ENCODE measurements at regions not wholly inside any gene's neighbourhood (a gene's known extent, or its start where the extent isn't known, plus 50 kb on each side); places are given as distances from the start of the nearest gene placed in this dataset.

- Histone ChIP-seq H3K4me2 (ENCODE audit: extremely low read depth, insufficient read depth, low read length) (no peak overlapping the region), H3K9ac (ENCODE audit: insufficient read depth, low read length) (no peak overlapping the region), H3K27me3 (ENCODE audit: control insufficient read depth, insufficient read depth, low read length) (no peaks in the 10 kb centered on the region), H3K9me3 (ENCODE audit: control insufficient read depth, insufficient read depth, low read depth, low read length) (no peaks in the 10 kb centered on the region), H3K4me1 (ENCODE audit: control insufficient read depth, extremely low read depth, insufficient read depth, low read length) (no peaks in the 10 kb centered on the region), H3K4me3 (replicated peaks in 1 of 4; ENCODE audit: control extremely low read depth in 1 of 4, insufficient read depth in 1 of 4, low read depth in 3 of 4, low read length in 4 of 4) (no peak overlapping the region), H3K27ac (ENCODE audit: insufficient read depth, low read length) (no peak overlapping the region), H3K36me3 (ENCODE audit: control insufficient read depth, insufficient read depth, low read length) (no peaks in the 10 kb centered on the region), H3K79me2 (ENCODE audit: control insufficient read depth, insufficient read depth, low read length) (no peaks in the 10 kb centered on the region), H4K20me1 (ENCODE audit: control insufficient read depth, extremely low read depth, insufficient read depth, low read length) (no peaks in the 10 kb centered on the region), H2AFZ (ENCODE audit: low read length) (no peak overlapping the region)
- no peak for DNase-seq (ENCODE audit: low read depth in 2 of 2)
- TF ChIP-seq CTCF (conservative IDR thresholded peaks at IDR 0.05 in 1 of 2, IDR thresholded peaks at IDR 0.05 in 1 of 2; ENCODE audit: low read depth in 1 of 2, low read length in 2 of 2) (no peak), EZH2 (IDR thresholded peaks at IDR 0.05; ENCODE audit: low read length, missing control alignments) (no peak)
Observed at GRCh38 chr1:192088496-192088895, 69.8 kb upstream of the RGS18 start.

GRCh38 chr1:192098001-192098400 lies 60.3 kb upstream of the RGS18 start:
- no peak overlapping the region for H2AFZ ChIP-seq (ENCODE audit: low read length)
- H3K4me3 ChIP-seq (replicated peaks in 1 of 4; ENCODE audit: control extremely low read depth in 1 of 4, insufficient read depth in 1 of 4, low read depth in 3 of 4, low read length in 4 of 4): no peak overlapping the region
- H3K27ac ChIP-seq (ENCODE audit: insufficient read depth, low read length): no peak overlapping the region
- no peaks in the 10 kb centered on the region for H3K27me3 ChIP-seq (ENCODE audit: control insufficient read depth, insufficient read depth, low read length)
- H3K9ac ChIP-seq (ENCODE audit: insufficient read depth, low read length): no peak overlapping the region
- no peak overlapping the region for H3K4me2 ChIP-seq (ENCODE audit: extremely low read depth, insufficient read depth, low read length)
- no peaks in the 10 kb centered on the region for H3K9me3 ChIP-seq (ENCODE audit: control insufficient read depth, insufficient read depth, low read depth, low read length)
- no peaks in the 10 kb centered on the region for H4K20me1 ChIP-seq (ENCODE audit: control insufficient read depth, extremely low read depth, insufficient read depth, low read length)
- no peaks in the 10 kb centered on the region for H3K79me2 ChIP-seq (ENCODE audit: control insufficient read depth, insufficient read depth, low read length)
- H3K36me3 ChIP-seq (ENCODE audit: control insufficient read depth, insufficient read depth, low read length): no peaks in the 10 kb centered on the region
- no peak for DNase-seq (ENCODE audit: low read depth in 2 of 2)
- TF ChIP-seq EZH2 (IDR thresholded peaks at IDR 0.05; ENCODE audit: low read length, missing control alignments): no peak
- TF ChIP-seq CTCF (conservative IDR thresholded peaks at IDR 0.05 in 1 of 2, IDR thresholded peaks at IDR 0.05 in 1 of 2; ENCODE audit: low read depth in 1 of 2, low read length in 2 of 2): no peak
- H3K4me1 ChIP-seq (ENCODE audit: control insufficient read depth, extremely low read depth, insufficient read depth, low read length): no peaks in the 10 kb centered on the region

GRCh38 chr1:192099328-192099727 lies 58.9 kb upstream of the RGS18 start:
- no peaks in the 10 kb centered on the region for H3K27me3 ChIP-seq (ENCODE audit: control insufficient read depth, insufficient read depth, low read length)
- no peak overlapping the region for H3K4me3 ChIP-seq (replicated peaks in 1 of 4; ENCODE audit: control extremely low read depth in 1 of 4, insufficient read depth in 1 of 4, low read depth in 3 of 4, low read length in 4 of 4)
- no peak overlapping the region for H3K4me2 ChIP-seq (ENCODE audit: extremely low read depth, insufficient read depth, low read length)
- DNase-seq (ENCODE audit: low read depth in 2 of 2): no peak
- H3K27ac ChIP-seq (ENCODE audit: insufficient read depth, low read length): no peak overlapping the region
- H3K36me3 ChIP-seq (ENCODE audit: control insufficient read depth, insufficient read depth, low read length): no peaks in the 10 kb centered on the region
- TF ChIP-seq CTCF (conservative IDR thresholded peaks at IDR 0.05 in 1 of 2, IDR thresholded peaks at IDR 0.05 in 1 of 2; ENCODE audit: low read depth in 1 of 2, low read length in 2 of 2) (no peak), EZH2 (IDR thresholded peaks at IDR 0.05; ENCODE audit: low read length, missing control alignments) (no peak)
- H4K20me1 ChIP-seq (ENCODE audit: control insufficient read depth, extremely low read depth, insufficient read depth, low read length): no peaks in the 10 kb centered on the region
- H3K79me2 ChIP-seq (ENCODE audit: control insufficient read depth, insufficient read depth, low read length): no peaks in the 10 kb centered on the region
- no peak overlapping the region for H3K9ac ChIP-seq (ENCODE audit: insufficient read depth, low read length)
- H3K4me1 ChIP-seq (ENCODE audit: control insufficient read depth, extremely low read depth, insufficient read depth, low read length): no peaks in the 10 kb centered on the region
- H3K9me3 ChIP-seq (ENCODE audit: control insufficient read depth, insufficient read depth, low read depth, low read length): no peaks in the 10 kb centered on the region
- no peak overlapping the region for H2AFZ ChIP-seq (ENCODE audit: low read length)

Data from fibroblast of lung (primary cell).